HG03457 (cell line): ENCODE measurements at regions not wholly inside any gene's neighbourhood (a gene's known extent, or its start where the extent isn't known, plus 50 kb on each side); places are given as distances from the start of the nearest gene placed in this dataset.
"Not testable (repeated sequence)": the region's sequence is repeated elsewhere in the genome, so short reads cannot be mapped to it uniquely, and the experiment has no call there.

Experiments
- ATAC-seq: cut with Tn5 transposase; IDR thresholded peaks from one replicate; pipeline ENCODE4 v1.9.1; 2021; ENCODE audit warnings: moderate number of reproducible peaks; ENCODE audit not compliant: unreplicated experiment

DNA sequence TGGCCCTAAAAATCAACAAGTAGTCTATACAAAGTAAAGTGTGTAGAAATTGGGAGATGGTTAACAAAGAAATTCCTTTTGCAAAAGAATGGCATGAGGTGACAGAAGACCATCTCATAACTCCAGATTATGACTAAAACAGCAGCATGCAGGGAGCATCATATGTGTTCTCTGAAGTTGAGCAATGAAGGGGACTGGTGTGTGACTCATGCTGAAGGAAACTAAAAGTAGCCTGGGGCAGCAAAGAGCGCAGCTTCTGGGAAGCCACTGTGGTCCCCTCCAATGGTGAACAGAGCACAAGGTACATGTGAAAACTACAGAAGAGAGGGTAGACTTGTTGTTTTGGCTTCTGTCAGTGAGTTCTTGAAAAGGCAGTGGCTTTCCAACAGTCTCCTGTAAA is 133.4 kb downstream of the MACC1 start:
- no peak for ATAC-seq

- ATAC-seq, result no peak
These were observed 138.1 kb downstream of the MACC1 start for GRCh38 chr7:20079080-20079479.

- no peak for ATAC-seq
These were observed 140.3 kb downstream of the MACC1 start for GRCh38 chr7:20076835-20077234.

GRCh38 chr7:20075992-20076820 is 141.0 kb downstream of the MACC1 start:
- no peak for ATAC-seq

- ATAC-seq, result no peak
These were observed 141.7 kb downstream of the MACC1 start for GRCh38 chr7:20075440-20075839.

- not testable (repeated sequence) for ATAC-seq
These were observed 149.2 kb downstream of the MACC1 start for GRCh38 chr7:20068004-20068403.

DNA sequence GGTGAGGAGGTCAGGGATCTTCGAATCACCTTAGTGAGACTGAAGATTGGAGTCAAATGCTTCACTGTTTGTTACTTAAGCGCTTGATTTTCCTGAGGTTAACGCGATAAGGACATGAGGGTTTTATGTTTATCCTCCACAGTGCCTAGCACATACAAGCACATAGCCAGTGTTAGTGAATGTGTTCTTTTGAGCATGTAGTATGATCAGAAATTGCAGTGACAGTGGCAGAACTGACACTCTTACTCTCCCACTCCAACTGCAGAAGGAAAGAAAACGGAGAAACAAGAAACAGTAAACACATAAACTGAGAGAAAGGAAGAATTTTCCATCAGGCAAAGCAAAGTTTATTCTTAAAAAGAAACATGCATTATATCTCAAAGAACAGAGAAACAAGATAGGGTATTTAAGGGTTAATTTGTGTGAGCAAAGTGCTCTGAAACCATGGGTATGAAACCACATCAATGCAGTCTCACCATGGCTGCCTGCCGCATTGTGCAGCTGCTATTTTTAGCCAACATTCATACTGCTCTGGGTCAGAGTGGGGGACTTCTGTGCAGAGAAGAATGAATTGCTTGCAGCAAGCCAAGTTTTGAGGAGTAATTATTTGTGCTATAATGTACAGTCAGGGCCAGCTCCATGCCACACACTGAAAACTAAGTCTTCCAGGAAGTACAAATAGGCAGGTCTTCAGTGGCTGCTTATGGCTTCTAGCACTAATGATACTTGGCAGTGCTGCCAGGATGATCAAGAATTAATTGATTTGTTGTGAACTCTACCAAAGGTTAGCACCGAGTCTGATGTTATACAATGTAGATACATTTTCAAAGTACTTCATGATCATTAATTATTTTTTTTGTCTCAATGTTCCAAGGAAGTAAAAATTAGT is 152.0 kb downstream of the MACC1 start:
- peak; percentile 99 for ATAC-seq

- ATAC-seq, result no peak
These were observed 152.8 kb downstream of the MACC1 start for GRCh38 chr7:20064181-20064970.

DNA sequence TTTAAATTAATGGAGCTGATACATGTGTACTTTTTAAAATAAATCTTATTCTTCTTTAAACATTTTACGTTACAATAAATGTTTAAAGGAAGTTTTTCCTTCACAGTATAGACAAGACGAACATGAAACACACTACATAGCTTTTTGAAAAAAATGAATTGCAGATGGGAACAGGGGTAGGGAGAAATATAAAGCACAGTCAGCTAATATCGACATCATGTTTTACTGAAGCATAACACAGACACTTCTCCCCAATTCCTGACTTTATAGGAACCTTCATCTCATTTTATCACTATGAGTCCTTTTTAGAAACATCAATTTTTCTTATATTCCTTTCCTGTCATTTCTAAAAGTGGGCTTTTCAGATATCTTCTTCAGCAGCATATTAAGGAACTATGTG is 153.5 kb downstream of the MACC1 start:
- no peak for ATAC-seq

GRCh38 chr7:20062932-20063331 is 154.3 kb downstream of the MACC1 start:
- ATAC-seq, result no peak

DNA sequence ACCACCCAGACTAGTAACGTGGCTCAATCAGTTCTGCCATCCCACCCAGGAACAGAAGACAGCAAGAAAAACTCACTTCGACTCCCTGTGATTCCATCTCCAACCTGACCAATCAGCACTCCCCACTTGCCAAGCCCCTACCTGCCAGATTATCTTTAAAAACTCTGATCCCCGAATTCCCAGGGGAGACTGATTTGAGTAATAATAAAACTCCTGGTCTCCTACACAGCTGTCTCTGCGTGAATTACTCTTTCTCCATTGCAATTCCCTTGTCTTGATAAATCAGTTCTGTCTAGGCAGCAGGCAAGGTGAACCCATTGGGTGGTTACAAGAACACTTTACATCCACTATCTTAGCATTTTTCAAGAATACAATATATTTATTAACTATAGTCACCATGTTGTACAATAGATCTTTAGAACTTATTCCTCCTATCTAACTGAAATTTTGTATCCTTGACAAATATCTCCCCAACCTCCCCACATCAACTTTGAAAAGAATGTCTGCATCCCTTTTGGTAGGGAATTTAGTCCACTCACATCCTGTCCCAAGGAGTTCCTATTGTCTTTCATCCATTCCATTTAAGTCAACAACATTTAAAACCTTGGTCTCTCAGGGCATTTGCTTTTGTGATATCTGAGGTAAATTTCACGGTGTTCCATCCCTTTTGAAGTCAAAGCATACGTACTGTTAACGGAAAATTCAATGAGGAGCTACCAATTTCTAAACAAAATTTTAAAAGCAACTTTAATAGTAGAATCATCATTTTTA is 163.7 kb downstream of the MACC1 start:
- ATAC-seq, result no peak

GRCh38 chr7:20050241-20050966 is 166.8 kb downstream of the MACC1 start:
- no peak for ATAC-seq

DNA sequence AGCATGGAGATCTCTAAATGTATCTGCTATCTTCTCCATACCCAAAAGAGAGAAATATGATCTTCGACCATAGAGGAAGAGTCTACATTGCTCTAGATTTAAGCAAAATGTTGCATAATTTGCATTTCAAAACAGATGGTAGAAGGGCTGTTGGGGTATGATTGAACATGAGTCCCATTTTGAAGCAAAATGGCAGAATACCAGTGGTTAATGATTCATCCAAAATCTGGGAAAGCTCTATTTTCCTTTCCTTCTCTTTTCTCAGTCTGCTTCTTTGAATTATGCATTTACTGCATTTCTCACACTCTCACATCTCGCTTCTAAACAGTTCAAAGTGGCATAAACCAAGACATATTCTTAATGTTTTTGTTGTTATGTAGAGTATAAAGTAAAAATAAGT is 178.5 kb downstream of the MACC1 start:
- no peak for ATAC-seq

GRCh38 chr7:20035279-20035875 is 181.8 kb downstream of the MACC1 start:
- no peak for ATAC-seq

GRCh38 chr7:20033621-20034400 is 183.4 kb downstream of the MACC1 start:
- ATAC-seq, result no peak

- no peak for ATAC-seq
These were observed 184.4 kb downstream of the MACC1 start for GRCh38 chr7:20032741-20033140.

DNA sequence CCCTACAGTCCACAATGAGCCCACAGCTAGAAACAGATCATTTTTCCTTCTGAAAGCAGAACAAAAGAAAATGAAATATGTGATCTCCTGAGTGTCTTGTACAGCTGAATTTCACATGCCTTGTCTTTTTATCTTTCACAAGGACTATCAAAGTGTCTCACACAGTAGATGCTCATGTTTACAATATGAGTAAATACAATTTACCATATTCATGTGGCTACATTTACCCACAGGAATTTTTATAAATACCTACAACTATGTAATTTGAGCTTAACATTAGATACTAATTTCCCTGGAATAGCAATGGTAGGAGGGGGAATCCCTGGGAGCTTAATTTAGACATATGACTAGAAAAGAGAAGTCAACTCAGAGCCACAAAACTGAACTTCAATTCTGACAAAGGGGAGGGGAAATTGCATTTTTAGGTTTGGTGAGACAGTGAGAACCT is 186.2 kb downstream of the MACC1 start:
- ATAC-seq, result peak; percentile 42

- peak; percentile 78 for ATAC-seq
These were observed 186.8 kb downstream of the MACC1 start for GRCh38 chr7:20030417-20030816.
